Prostate gland (tissue), 2 donors: ENCODE measurements at regions not wholly inside any gene's neighbourhood (a gene's known extent, or its start where the extent isn't known, plus 50 kb on each side); places are given as distances from the start of the nearest gene placed in this dataset.

Experiments used
- DNase-seq: peaks from one replicate; pipeline ENCODE4 v3.0.0-alpha.2; 2019; ENCODE audit warnings: low spot score
- H3K27ac ChIP-seq, 2 donors: fragments of 200-600 bp; sonication (generic); 2 replicates each; pipeline ENCODE4 v1.5.1; 2017 to 2019
- H3K27me3 ChIP-seq: fragments of 200-600 bp; sonication (generic); replicated peaks from 2 replicates; pipeline ENCODE4 v1.5.1; 2019; ENCODE audit not compliant: insufficient read depth
- H3K36me3 ChIP-seq, 2 donors: fragments of 200-600 bp; sonication (generic); 1 replicate in 1 of 2; 2 replicates in 1 of 2; pipeline versions ENCODE4 v1.5.1 to v1.8.1; 2017 to 2019
- H3K4me1 ChIP-seq: fragments of 200-600 bp; sonication (generic); replicated peaks from 2 replicates; pipeline ENCODE4 v1.5.1; 2019
- H3K4me3 ChIP-seq, 2 donors: fragments of 200-600 bp; sonication (generic); 2 replicates each; pipeline ENCODE4 v1.5.1; 2017 to 2019
- H3K9me3 ChIP-seq: fragments of 200-600 bp; sonication (generic); 2 replicates; pipeline ENCODE4 v1.5.1; 2017
- POLR2A ChIP-seq: fragments of 450-650 bp; IDR thresholded peaks from one replicate; pipeline ENCODE4 v1.6.1; 2016; ENCODE audit warnings: antibody characterized with exemption, mild to moderate bottlenecking
- POLR2AphosphoS5 ChIP-seq: sonication (generic); formaldehyde crosslinking; IDR thresholded peaks from one replicate; pipeline ENCODE4 v1.6.1; 2017; ENCODE audit warnings: antibody characterized with exemption
- WGBS: methylation state at CpG from one replicate; pipeline ENCODE4 v1.1.5; 2018; 5-methylcytosine and 5-hydroxymethylcytosine counted together
- intact Hi-C: fragments of 100-400 bp; cut with DNase I; formaldehyde crosslinking; loops from one replicate; pipeline ENCODE4 v1.14.2; 2022
- TF ChIP-seq, protein P1 (sequence below), 4 experiments: fragments of 200-600 bp in 2 of 4; fragments of 450-650 bp in 2 of 4; sonication (generic) in 2 of 4; IDR thresholded peaks; 1 replicate in 3 of 4; 2 replicates in 1 of 4; pipeline ENCODE4 v1.5.1; 2016 to 2019; ENCODE audit warnings: antibody characterized with exemption in 4 of 4, mild to moderate bottlenecking in 2 of 4, moderate library complexity in 2 of 4

GRCh38 chr10:133010095-133010842 is 67.9 kb upstream of the CFAP46 start:
- DNase-seq: no peak
- Histone ChIP-seq H3K27me3 (no peaks in the 10 kb centered on the region), H3K27ac (no peak overlapping the region), H3K4me3 (no peak overlapping the region), H3K36me3 (no peaks in the 10 kb centered on the region), H3K9me3 (no peaks in the 10 kb centered on the region), H3K4me1 (no peaks in the 10 kb centered on the region)
- intact Hi-C loops: no loop called here
- TF ChIP-seq, protein P1, sequence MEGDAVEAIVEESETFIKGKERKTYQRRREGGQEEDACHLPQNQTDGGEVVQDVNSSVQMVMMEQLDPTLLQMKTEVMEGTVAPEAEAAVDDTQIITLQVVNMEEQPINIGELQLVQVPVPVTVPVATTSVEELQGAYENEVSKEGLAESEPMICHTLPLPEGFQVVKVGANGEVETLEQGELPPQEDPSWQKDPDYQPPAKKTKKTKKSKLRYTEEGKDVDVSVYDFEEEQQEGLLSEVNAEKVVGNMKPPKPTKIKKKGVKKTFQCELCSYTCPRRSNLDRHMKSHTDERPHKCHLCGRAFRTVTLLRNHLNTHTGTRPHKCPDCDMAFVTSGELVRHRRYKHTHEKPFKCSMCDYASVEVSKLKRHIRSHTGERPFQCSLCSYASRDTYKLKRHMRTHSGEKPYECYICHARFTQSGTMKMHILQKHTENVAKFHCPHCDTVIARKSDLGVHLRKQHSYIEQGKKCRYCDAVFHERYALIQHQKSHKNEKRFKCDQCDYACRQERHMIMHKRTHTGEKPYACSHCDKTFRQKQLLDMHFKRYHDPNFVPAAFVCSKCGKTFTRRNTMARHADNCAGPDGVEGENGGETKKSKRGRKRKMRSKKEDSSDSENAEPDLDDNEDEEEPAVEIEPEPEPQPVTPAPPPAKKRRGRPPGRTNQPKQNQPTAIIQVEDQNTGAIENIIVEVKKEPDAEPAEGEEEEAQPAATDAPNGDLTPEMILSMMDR (IDR thresholded peaks at IDR 0.05): no peak
- TF ChIP-seq POLR2A: no peak
- no peak for TF ChIP-seq POLR2AphosphoS5
- 70% methylated on average over 17 of the region's 23 CpGs for WGBS

- Histone ChIP-seq H3K27me3 (no peaks in the 10 kb centered on the region), H3K36me3 (no peaks in the 10 kb centered on the region), H3K4me3 (no peak overlapping the region), H3K27ac (no peak overlapping the region), H3K9me3 (no peaks in the 10 kb centered on the region), H3K4me1 (no peaks in the 10 kb centered on the region)
- no peak for DNase-seq
- WGBS: 37% methylated on average over 23 of the region's 23 CpGs
- intact Hi-C loops: no loop called here
- TF ChIP-seq, protein P1 (IDR thresholded peaks at IDR 0.05): no peak
- TF ChIP-seq POLR2A (no peak), POLR2AphosphoS5 (no peak)
Observed at GRCh38 chr10:133009218-133009950, 67.0 kb upstream of the CFAP46 start.

- H3K9me3 ChIP-seq: no peaks in the 10 kb centered on the region
- WGBS: 90% methylated on average over 11 of the region's 11 CpGs
- DNase-seq: no peak
- H3K27me3 ChIP-seq: no peaks in the 10 kb centered on the region
- no peaks in the 10 kb centered on the region for H3K36me3 ChIP-seq
- H3K4me3 ChIP-seq: no peak overlapping the region
- intact Hi-C loops: no loop called here
- H3K27ac ChIP-seq: no peak overlapping the region
- no peaks in the 10 kb centered on the region for H3K4me1 ChIP-seq
- no peak for TF ChIP-seq POLR2AphosphoS5
- TF ChIP-seq, protein P1 (IDR thresholded peaks at IDR 0.05): no peak
- no peak for TF ChIP-seq POLR2A
Observed at GRCh38 chr10:133008736-133009135, 66.4 kb upstream of the CFAP46 start.

GRCh38 chr10:133008196-133008595 is 65.8 kb upstream of the CFAP46 start:
- Histone ChIP-seq H3K4me1 (no peaks in the 10 kb centered on the region), H3K9me3 (no peaks in the 10 kb centered on the region), H3K27me3 (no peaks in the 10 kb centered on the region), H3K4me3 (no peak overlapping the region), H3K27ac (no peak overlapping the region), H3K36me3 (no peaks in the 10 kb centered on the region)
- 84% methylated on average over 20 of the region's 23 CpGs for WGBS
- intact Hi-C loops: no loop called here
- DNase-seq: no peak
- TF ChIP-seq POLR2AphosphoS5 (no peak), POLR2A (no peak)
- TF ChIP-seq, protein P1 (IDR thresholded peaks at IDR 0.05): no peak
